Mononuclear cell (primary cell): ENCODE measurements at regions not wholly inside any gene's neighbourhood (a gene's known extent, or its start where the extent isn't known, plus 50 kb on each side); places are given as distances from the start of the nearest gene placed in this dataset.

Experiments
- H3K27me3 ChIP-seq: 2 replicates; pipeline ENCODE4 v1.6.0; 2011; ENCODE audit warnings: low read length, control low read depth; ENCODE audit not compliant: insufficient read depth
- H3K4me1 ChIP-seq: 2 replicates; pipeline ENCODE4 v1.5.1; 2011; ENCODE audit warnings: mild to moderate bottlenecking, low read length, control low read depth; ENCODE audit not compliant: insufficient read depth
- H3K4me3 ChIP-seq: 2 replicates; pipeline ENCODE4 v1.5.1; 2011; ENCODE audit warnings: mild to moderate bottlenecking, low read length, moderate library complexity
- H3K9me3 ChIP-seq: 2 replicates; pipeline ENCODE4 v1.5.1; 2011; ENCODE audit warnings: low read depth, mild to moderate bottlenecking, control low read depth, low read length

- peaks cover 47% of the 10 kb centered on the region for H3K4me1 ChIP-seq
Measured at GRCh38 chr3:177286034-177286433, 88.8 kb upstream of the TBL1XR1 start.

GRCh38 chr3:177287231-177287630, 89.9 kb upstream of the TBL1XR1 start:
- Histone ChIP-seq H3K4me1 (peaks cover 35% of the 10 kb centered on the region), H3K27me3 (no peaks in the 10 kb centered on the region), H3K9me3 (no peaks in the 10 kb centered on the region), H3K4me3 (no peak overlapping the region)

More at GRCh38 chr3:177286034-177286433, 88.8 kb upstream of the TBL1XR1 start:
- Histone ChIP-seq H3K9me3 (no peaks in the 10 kb centered on the region), H3K4me3 (no peak overlapping the region), H3K27me3 (no peaks in the 10 kb centered on the region)

GRCh38 chr3:177290633-177291032, 93.4 kb upstream of the TBL1XR1 start:
- Histone ChIP-seq H3K9me3 (no peaks in the 10 kb centered on the region), H3K4me1 (peaks cover 18% of the 10 kb centered on the region), H3K4me3 (no peak overlapping the region), H3K27me3 (no peaks in the 10 kb centered on the region)

GRCh38 chr3:177294221-177294620, 96.9 kb upstream of the TBL1XR1 start:
- H3K4me1 ChIP-seq: peaks cover 13% of the 10 kb centered on the region
- H3K4me3 ChIP-seq: no peak overlapping the region
- H3K27me3 ChIP-seq: no peaks in the 10 kb centered on the region
- no peaks in the 10 kb centered on the region for H3K9me3 ChIP-seq

- no peaks in the 10 kb centered on the region for H3K9me3 ChIP-seq
- H3K4me1 ChIP-seq: peaks cover 9% of the 10 kb centered on the region
- no peaks in the 10 kb centered on the region for H3K27me3 ChIP-seq
- H3K4me3 ChIP-seq: no peak overlapping the region
Measured at GRCh38 chr3:177295116-177295515, 97.8 kb upstream of the TBL1XR1 start.

- Histone ChIP-seq H3K27me3 (no peaks in the 10 kb centered on the region), H3K4me3 (no peak overlapping the region), H3K9me3 (no peaks in the 10 kb centered on the region), H3K4me1 (peaks cover 13% of the 10 kb centered on the region)
Measured at GRCh38 chr3:177299250-177299649, 102.0 kb upstream of the TBL1XR1 start.

GRCh38 chr3:177300039-177300833, 103.0 kb upstream of the TBL1XR1 start:
- Histone ChIP-seq H3K9me3 (no peaks in the 10 kb centered on the region), H3K4me3 (no peak overlapping the region), H3K4me1 (peaks cover 13% of the 10 kb centered on the region), H3K27me3 (no peaks in the 10 kb centered on the region)

- H3K4me1 ChIP-seq: peaks cover 13% of the 10 kb centered on the region
- H3K4me3 ChIP-seq: no peak overlapping the region
- H3K27me3 ChIP-seq: no peaks in the 10 kb centered on the region
- no peaks in the 10 kb centered on the region for H3K9me3 ChIP-seq
Measured at GRCh38 chr3:177300842-177301241, 103.6 kb upstream of the TBL1XR1 start.

GRCh38 chr3:177306252-177306651, 109.0 kb upstream of the TBL1XR1 start:
- Histone ChIP-seq H3K27me3 (no peaks in the 10 kb centered on the region), H3K9me3 (peaks cover 4% of the 10 kb centered on the region), H3K4me3 (no peak overlapping the region), H3K4me1 (no peaks in the 10 kb centered on the region)

- H3K9me3 ChIP-seq: peaks cover 4% of the 10 kb centered on the region
- H3K4me3 ChIP-seq: no peak overlapping the region
- no peaks in the 10 kb centered on the region for H3K4me1 ChIP-seq
- H3K27me3 ChIP-seq: no peaks in the 10 kb centered on the region
Measured at GRCh38 chr3:177307391-177307790, 110.1 kb upstream of the TBL1XR1 start.

GRCh38 chr3:177307826-177308225, 110.5 kb upstream of the TBL1XR1 start:
- Histone ChIP-seq H3K9me3 (peaks cover 4% of the 10 kb centered on the region), H3K4me3 (no peak overlapping the region), H3K27me3 (no peaks in the 10 kb centered on the region), H3K4me1 (no peaks in the 10 kb centered on the region)

- H3K27me3 ChIP-seq: no peaks in the 10 kb centered on the region
- H3K9me3 ChIP-seq: peaks cover 4% of the 10 kb centered on the region
- no peak overlapping the region for H3K4me3 ChIP-seq
- no peaks in the 10 kb centered on the region for H3K4me1 ChIP-seq
Measured at GRCh38 chr3:177308286-177308685, 111.0 kb upstream of the TBL1XR1 start.

- Histone ChIP-seq H3K9me3 (peaks cover 4% of the 10 kb centered on the region), H3K4me3 (no peak overlapping the region), H3K27me3 (no peaks in the 10 kb centered on the region), H3K4me1 (no peaks in the 10 kb centered on the region)
Measured at GRCh38 chr3:177308911-177309310, 111.6 kb upstream of the TBL1XR1 start.

GRCh38 chr3:177312491-177312890, 115.2 kb upstream of the TBL1XR1 start:
- Histone ChIP-seq H3K9me3 (peaks cover 4% of the 10 kb centered on the region), H3K4me3 (no peak overlapping the region), H3K4me1 (peaks cover 3% of the 10 kb centered on the region), H3K27me3 (no peaks in the 10 kb centered on the region)

GRCh38 chr3:177314897-177315296, 117.6 kb upstream of the TBL1XR1 start:
- peaks cover 3% of the 10 kb centered on the region for H3K4me1 ChIP-seq

GRCh38 chr3:177317247-177317646, 120.0 kb upstream of the TBL1XR1 start:
- Histone ChIP-seq H3K9me3 (no peaks in the 10 kb centered on the region), H3K27me3 (no peaks in the 10 kb centered on the region), H3K4me3 (no peak overlapping the region), H3K4me1 (peaks cover 22% of the 10 kb centered on the region)

More at GRCh38 chr3:177314897-177315296, 117.6 kb upstream of the TBL1XR1 start:
- H3K4me3 ChIP-seq: no peak overlapping the region
- H3K9me3 ChIP-seq: peaks cover 4% of the 10 kb centered on the region
- no peaks in the 10 kb centered on the region for H3K27me3 ChIP-seq
